ENCODE measurements at regions not wholly inside any gene's neighbourhood (a gene's known extent, or its start where the extent isn't known, plus 50 kb on each side); places are given as distances from the start of the nearest gene placed in this dataset.

GRCh38 chr9:80144406-80144805 lies 572.6 kb downstream of the TLE4 start:
- ChIA-PET CTCF (no interaction called here), POLR2A (ENCODE audit: low non-redundant PET) (no interaction called here)
- H3K27ac ChIP-seq = no peak overlapping the region
- no peak for DNase-seq (ENCODE audit: low spot score)
- TF ChIP-seq CTCF (conservative IDR thresholded peaks at IDR 0.05; ENCODE audit: low read depth) = no peak

- POLR2A ChIA-PET (ENCODE audit: low non-redundant PET) = no interaction called here
Observed at GRCh38 chr9:80143899-80144298, 572.1 kb downstream of the TLE4 start.

GRCh38 chr9:80134487-80134886 lies 562.7 kb downstream of the TLE4 start:
- ChIA-PET CTCF (no interaction called here), POLR2A (ENCODE audit: low non-redundant PET) (no interaction called here)
- H3K27ac ChIP-seq = no peak overlapping the region
- DNase-seq (ENCODE audit: low spot score) = no peak
- no peak for TF ChIP-seq CTCF (conservative IDR thresholded peaks at IDR 0.05; ENCODE audit: low read depth)

More at GRCh38 chr9:80143899-80144298, 572.1 kb downstream of the TLE4 start:
- DNase-seq (ENCODE audit: low spot score) = no peak
- TF ChIP-seq CTCF (conservative IDR thresholded peaks at IDR 0.05; ENCODE audit: low read depth) = no peak
- no peak overlapping the region for H3K27ac ChIP-seq
- CTCF ChIA-PET = no interaction called here

GRCh38 chr9:80131627-80132026 lies 559.9 kb downstream of the TLE4 start:
- no peak for TF ChIP-seq CTCF (conservative IDR thresholded peaks at IDR 0.05; ENCODE audit: low read depth)
- ChIA-PET POLR2A (ENCODE audit: low non-redundant PET) (no interaction called here), CTCF (interaction anchor here (0.6 kb wide), 1 partner anchor 822 kb away, joined by 3 read pairs; no protein-coding TSS in a partner anchor)
- no peak for DNase-seq (ENCODE audit: low spot score)
- no peak overlapping the region for H3K27ac ChIP-seq

GRCh38 chr9:80127920-80128319 lies 556.2 kb downstream of the TLE4 start:
- no peak overlapping the region for H3K27ac ChIP-seq
- ChIA-PET CTCF (no interaction called here), POLR2A (ENCODE audit: low non-redundant PET) (no interaction called here)
- DNase-seq (ENCODE audit: low spot score) = no peak
- no peak for TF ChIP-seq CTCF (conservative IDR thresholded peaks at IDR 0.05; ENCODE audit: low read depth)

GRCh38 chr9:80125731-80126264 lies 554.0 kb downstream of the TLE4 start:
- ChIA-PET CTCF (no interaction called here), POLR2A (ENCODE audit: low non-redundant PET) (no interaction called here)
- TF ChIP-seq CTCF (conservative IDR thresholded peaks at IDR 0.05; ENCODE audit: low read depth) = no peak
- DNase-seq (ENCODE audit: low spot score) = no peak
- no peak overlapping the region for H3K27ac ChIP-seq

GRCh38 chr9:80117031-80117430 lies 545.3 kb downstream of the TLE4 start:
- ChIA-PET CTCF (no interaction called here), POLR2A (ENCODE audit: low non-redundant PET) (no interaction called here)
- H3K27ac ChIP-seq = no peak overlapping the region
- no peak for TF ChIP-seq CTCF (conservative IDR thresholded peaks at IDR 0.05; ENCODE audit: low read depth)
- no peak for DNase-seq (ENCODE audit: low spot score)
